Esophagus muscularis mucosa (tissue), 3 donors: ENCODE measurements at regions not wholly inside any gene's neighbourhood (a gene's known extent, or its start where the extent isn't known, plus 50 kb on each side); places are given as distances from the start of the nearest gene placed in this dataset.

ENCODE experiments used
- POLR2A ChIP-seq: fragments of 450-650 bp; IDR thresholded peaks from one replicate; pipeline ENCODE4 v1.6.1; 2017; ENCODE audit warnings: antibody characterized with exemption, moderate library complexity, mild to moderate bottlenecking, low read depth
- POLR2AphosphoS5 ChIP-seq, 2 donors: sonication (generic); formaldehyde crosslinking; IDR thresholded peaks; one replicate each; pipeline ENCODE4 v1.6.1; 2017; ENCODE audit warnings: antibody characterized with exemption in 2 of 2
- TF ChIP-seq, protein P1 (sequence below), 3 experiments: fragments of 200-600 bp in 2 of 3; fragments of 450-650 bp in 1 of 3; sonication (generic) in 2 of 3; IDR thresholded peaks; one replicate each; pipeline ENCODE4 v1.5.1; 2017 to 2019; ENCODE audit warnings: antibody characterized with exemption in 3 of 3, mild to moderate bottlenecking in 2 of 3, moderate library complexity in 1 of 3

DNA sequence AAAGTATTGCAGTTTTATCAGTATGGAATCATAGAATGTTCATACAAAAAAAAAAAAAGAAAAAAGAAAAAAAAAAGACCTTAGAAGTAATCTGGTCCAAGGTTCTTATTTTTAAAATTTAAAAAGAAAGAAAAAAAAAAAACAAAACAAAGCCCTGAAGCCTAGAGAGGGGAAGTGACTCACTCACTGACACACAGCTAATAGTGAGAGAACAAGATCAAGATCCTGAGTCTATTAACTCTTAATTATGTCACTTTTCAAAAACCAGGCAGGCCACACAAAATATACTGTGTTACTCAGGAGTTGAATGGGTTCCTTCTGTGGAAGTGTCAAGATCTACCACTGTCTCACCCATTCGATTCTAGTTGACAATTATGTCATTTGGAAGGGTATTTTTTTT lies 433.9 kb upstream of the DAB1 start:
- TF ChIP-seq POLR2A (no peak), POLR2AphosphoS5 (IDR thresholded peaks at IDR 0.05) (no peak)
- TF ChIP-seq, protein P1, sequence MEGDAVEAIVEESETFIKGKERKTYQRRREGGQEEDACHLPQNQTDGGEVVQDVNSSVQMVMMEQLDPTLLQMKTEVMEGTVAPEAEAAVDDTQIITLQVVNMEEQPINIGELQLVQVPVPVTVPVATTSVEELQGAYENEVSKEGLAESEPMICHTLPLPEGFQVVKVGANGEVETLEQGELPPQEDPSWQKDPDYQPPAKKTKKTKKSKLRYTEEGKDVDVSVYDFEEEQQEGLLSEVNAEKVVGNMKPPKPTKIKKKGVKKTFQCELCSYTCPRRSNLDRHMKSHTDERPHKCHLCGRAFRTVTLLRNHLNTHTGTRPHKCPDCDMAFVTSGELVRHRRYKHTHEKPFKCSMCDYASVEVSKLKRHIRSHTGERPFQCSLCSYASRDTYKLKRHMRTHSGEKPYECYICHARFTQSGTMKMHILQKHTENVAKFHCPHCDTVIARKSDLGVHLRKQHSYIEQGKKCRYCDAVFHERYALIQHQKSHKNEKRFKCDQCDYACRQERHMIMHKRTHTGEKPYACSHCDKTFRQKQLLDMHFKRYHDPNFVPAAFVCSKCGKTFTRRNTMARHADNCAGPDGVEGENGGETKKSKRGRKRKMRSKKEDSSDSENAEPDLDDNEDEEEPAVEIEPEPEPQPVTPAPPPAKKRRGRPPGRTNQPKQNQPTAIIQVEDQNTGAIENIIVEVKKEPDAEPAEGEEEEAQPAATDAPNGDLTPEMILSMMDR (IDR thresholded peaks at IDR 0.05) = no peak
